GM12875 (cell line): ENCODE measurements at regions not wholly inside any gene's neighbourhood (a gene's known extent, or its start where the extent isn't known, plus 50 kb on each side); places are given as distances from the start of the nearest gene placed in this dataset.

Experiments used
- H3K4me3 ChIP-seq: one replicate; pipeline ENCODE4 v1.5.1; 2011; ENCODE audit warnings: low read depth, low read length, control low read depth
- TF ChIP-seq, protein P1 (sequence below): IDR thresholded peaks from 2 replicates; pipeline ENCODE4 v1.5.1; 2011; ENCODE audit warnings: low read depth, mild to moderate bottlenecking, control low read depth, inconsistent platforms, low read length, moderate library complexity, borderline replicate concordance; ENCODE audit not compliant: insufficient read depth

- no peak overlapping the region for H3K4me3 ChIP-seq
- TF ChIP-seq, protein P1, sequence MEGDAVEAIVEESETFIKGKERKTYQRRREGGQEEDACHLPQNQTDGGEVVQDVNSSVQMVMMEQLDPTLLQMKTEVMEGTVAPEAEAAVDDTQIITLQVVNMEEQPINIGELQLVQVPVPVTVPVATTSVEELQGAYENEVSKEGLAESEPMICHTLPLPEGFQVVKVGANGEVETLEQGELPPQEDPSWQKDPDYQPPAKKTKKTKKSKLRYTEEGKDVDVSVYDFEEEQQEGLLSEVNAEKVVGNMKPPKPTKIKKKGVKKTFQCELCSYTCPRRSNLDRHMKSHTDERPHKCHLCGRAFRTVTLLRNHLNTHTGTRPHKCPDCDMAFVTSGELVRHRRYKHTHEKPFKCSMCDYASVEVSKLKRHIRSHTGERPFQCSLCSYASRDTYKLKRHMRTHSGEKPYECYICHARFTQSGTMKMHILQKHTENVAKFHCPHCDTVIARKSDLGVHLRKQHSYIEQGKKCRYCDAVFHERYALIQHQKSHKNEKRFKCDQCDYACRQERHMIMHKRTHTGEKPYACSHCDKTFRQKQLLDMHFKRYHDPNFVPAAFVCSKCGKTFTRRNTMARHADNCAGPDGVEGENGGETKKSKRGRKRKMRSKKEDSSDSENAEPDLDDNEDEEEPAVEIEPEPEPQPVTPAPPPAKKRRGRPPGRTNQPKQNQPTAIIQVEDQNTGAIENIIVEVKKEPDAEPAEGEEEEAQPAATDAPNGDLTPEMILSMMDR, result no peak
Observed at GRCh38 chr4:183838987-183839712, 66.0 kb upstream of the STOX2 start.

DNA sequence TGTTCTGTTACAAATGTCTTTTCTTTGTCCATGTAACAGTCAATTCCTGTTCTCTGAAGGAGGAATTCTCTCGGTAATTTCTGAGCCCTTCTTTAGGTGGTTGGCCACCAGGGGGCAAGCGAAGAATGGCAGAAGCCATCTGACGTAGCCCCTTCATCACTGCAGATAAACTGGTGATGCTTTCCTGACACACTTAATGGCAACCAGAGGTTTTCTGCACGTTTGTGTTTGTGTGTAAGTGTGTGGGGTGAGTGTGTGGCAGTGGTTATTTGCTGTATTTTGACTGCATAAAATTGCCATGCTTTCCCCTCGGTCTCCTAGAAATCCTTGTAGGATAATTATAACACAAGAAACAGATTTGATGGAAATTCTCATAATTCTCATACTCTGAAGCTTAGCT, 64.8 kb upstream of the STOX2 start:
- TF ChIP-seq, protein P1, result peak; percentile 73
- H3K4me3 ChIP-seq, result no peak overlapping the region

GRCh38 chr4:183841001-183841400, 64.1 kb upstream of the STOX2 start:
- no peak overlapping the region for H3K4me3 ChIP-seq
- TF ChIP-seq, protein P1, result no peak

GRCh38 chr4:183842129-183842528, 63.0 kb upstream of the STOX2 start:
- H3K4me3 ChIP-seq, result no peak overlapping the region
- TF ChIP-seq, protein P1, result no peak

GRCh38 chr4:183843248-183843671, 61.8 kb upstream of the STOX2 start:
- no peak overlapping the region for H3K4me3 ChIP-seq
- TF ChIP-seq, protein P1, result no peak

- H3K4me3 ChIP-seq, result no peak overlapping the region
- TF ChIP-seq, protein P1, result no peak
Observed at GRCh38 chr4:183846951-183847350, 58.2 kb upstream of the STOX2 start.

GRCh38 chr4:183848805-183849204, 56.3 kb upstream of the STOX2 start:
- H3K4me3 ChIP-seq, result no peak overlapping the region
- TF ChIP-seq, protein P1, result no peak
